Lower lobe of right lung (tissue), 2 donors: ENCODE measurements at regions not wholly inside any gene's neighbourhood (a gene's known extent, or its start where the extent isn't known, plus 50 kb on each side); places are given as distances from the start of the nearest gene placed in this dataset.
"Not testable (repeated sequence)": the region's sequence is repeated elsewhere in the genome, so short reads cannot be mapped to it uniquely, and the experiment has no call there.

ENCODE experiments used
- ATAC-seq, 2 donors: fragments of 200-7000 bp; cut with Tn5 transposase; one replicate each; pipeline ENCODE4 v1.9.1; 2020 to 2022; ENCODE audit warnings: mild to moderate bottlenecking in 2 of 2, moderate library complexity in 2 of 2
- DNase-seq: peaks from one replicate; pipeline ENCODE4 v3.0.0-alpha.2; 2020
- H3K27ac ChIP-seq: fragments of 200-600 bp; one replicate; pipeline ENCODE4 v1.8.0; 2022
- H3K27me3 ChIP-seq: fragments of 200-600 bp; one replicate; pipeline ENCODE4 v1.8.0; 2022; ENCODE audit warnings: low read depth
- H3K36me3 ChIP-seq: fragments of 200-600 bp; one replicate; pipeline ENCODE4 v1.8.0; 2022; ENCODE audit warnings: mild to moderate bottlenecking
- H3K4me1 ChIP-seq: fragments of 200-600 bp; one replicate; pipeline ENCODE4 v1.8.0; 2022
- H3K4me3 ChIP-seq: fragments of 200-600 bp; one replicate; pipeline ENCODE4 v1.8.0; 2022; ENCODE audit warnings: mild to moderate bottlenecking
- H3K9me3 ChIP-seq: fragments of 200-600 bp; one replicate; pipeline ENCODE4 v1.8.0; 2022
- CTCF ChIP-seq: fragments of 200-600 bp; IDR thresholded peaks from one replicate; pipeline ENCODE4 v1.8.0; 2022; ENCODE audit warnings: antibody characterized with exemption, mild to moderate bottlenecking
- intact Hi-C: fragments of 100-400 bp; cut with DNase I; formaldehyde crosslinking; loops from one replicate; pipeline ENCODE4 v1.11.0; 2022
- donor health status: DM: no; HTN: yes; CAD: no; lungs with severe emphysema.

GRCh38 chr13:110044551-110045111 is 258.2 kb upstream of the IRS2 start:
- no peaks in the 10 kb centered on the region for H3K9me3 ChIP-seq
- no peaks in the 10 kb centered on the region for H3K36me3 ChIP-seq
- H3K4me3 ChIP-seq, result no peak overlapping the region
- H3K27me3 ChIP-seq, result no peaks in the 10 kb centered on the region
- ATAC-seq (no peak), DNase-seq (no peak)
- no peak for TF ChIP-seq CTCF
- H3K27ac ChIP-seq, result no peak overlapping the region
- H3K4me1 ChIP-seq, result peaks cover 14% of the 10 kb centered on the region
- intact Hi-C loops, result no loop called here

- TF ChIP-seq CTCF, result no peak
- intact Hi-C loops, result no loop called here
Measured at GRCh38 chr13:110042253-110042950, 256.0 kb upstream of the IRS2 start.

GRCh38 chr13:110041638-110042037 is 255.3 kb upstream of the IRS2 start:
- H3K4me1 ChIP-seq, H3K9me3 ChIP-seq, ATAC-seq, H3K4me3 ChIP-seq, H3K36me3 ChIP-seq, intact Hi-C loops, H3K27ac ChIP-seq, DNase-seq, H3K27me3 ChIP-seq: not testable (repeated sequence)

More at GRCh38 chr13:110042253-110042950, 256.0 kb upstream of the IRS2 start:
- H3K27ac ChIP-seq, result no peak overlapping the region
- H3K36me3 ChIP-seq, result no peaks in the 10 kb centered on the region
- H3K4me3 ChIP-seq, result no peak overlapping the region
- H3K27me3 ChIP-seq, result peaks cover 5% of the 10 kb centered on the region
- no peaks in the 10 kb centered on the region for H3K9me3 ChIP-seq
- ATAC-seq (no peak), DNase-seq (no peak)
- H3K4me1 ChIP-seq, result peaks cover 8% of the 10 kb centered on the region

GRCh38 chr13:110037925-110038573 is 251.7 kb upstream of the IRS2 start:
- Histone ChIP-seq H3K4me1 (no peaks in the 10 kb centered on the region), H3K36me3 (no peaks in the 10 kb centered on the region), H3K4me3 (no peak overlapping the region), H3K27me3 (peaks cover 5% of the 10 kb centered on the region), H3K27ac (no peak overlapping the region), H3K9me3 (no peaks in the 10 kb centered on the region)
- no peak for TF ChIP-seq CTCF
- no peak for ATAC-seq
- no peak for DNase-seq
- intact Hi-C loops, result no loop called here

GRCh38 chr13:110036060-110036459 is 249.7 kb upstream of the IRS2 start:
- DNase-seq, result no peak
- no peak overlapping the region for H3K4me3 ChIP-seq
- H3K27ac ChIP-seq, result no peak overlapping the region
- peaks cover 5% of the 10 kb centered on the region for H3K27me3 ChIP-seq
- intact Hi-C loops, result no loop called here
- H3K9me3 ChIP-seq, result no peaks in the 10 kb centered on the region
- H3K36me3 ChIP-seq, result no peaks in the 10 kb centered on the region
- H3K4me1 ChIP-seq, result no peaks in the 10 kb centered on the region
- no peak for ATAC-seq
- TF ChIP-seq CTCF, result no peak

GRCh38 chr13:110034031-110034549 is 247.7 kb upstream of the IRS2 start:
- ATAC-seq, result no peak
- DNase-seq, result no peak
- intact Hi-C loops, result no loop called here
- no peak for TF ChIP-seq CTCF
- Histone ChIP-seq H3K4me3 (no peak overlapping the region), H3K27ac (no peak overlapping the region), H3K27me3 (peaks cover 5% of the 10 kb centered on the region), H3K36me3 (no peaks in the 10 kb centered on the region), H3K4me1 (no peaks in the 10 kb centered on the region), H3K9me3 (no peaks in the 10 kb centered on the region)
